Common myeloid progenitor, CD34-positive (primary cell): ENCODE measurements at regions not wholly inside any gene's neighbourhood (a gene's known extent, or its start where the extent isn't known, plus 50 kb on each side); places are given as distances from the start of the nearest gene placed in this dataset.

Experiments
- CTCF ChIA-PET: fragments of 350-600 bp; sonication (Branson Sonifier 250); formaldehyde crosslinking; loops from one replicate; lab custom pipeline; 2021; ENCODE audit warnings: antibody characterized with exemption; lab: Charles Lee
- POLR2A ChIA-PET: fragments of 350-600 bp; sonication (Branson Sonifier 250); formaldehyde crosslinking; loops from one replicate; lab custom pipeline; 2021; ENCODE audit warnings: antibody characterized with exemption; lab: Charles Lee
- DNase-seq, 3 donors: peaks; one replicate each; pipeline versions ENCODE4 v3.0.0 to v3.0.0-alpha.2; 2013
- H3K27ac ChIP-seq, 2 experiments: 1 replicate in 1 of 2; 2 replicates in 1 of 2; pipeline ENCODE4 v1.7.0; 2013; ENCODE audit warnings: inconsistent platforms in 2 of 2, low read length in 2 of 2, mild to moderate bottlenecking in 2 of 2, low read depth in 1 of 2, moderate library complexity in 1 of 2; ENCODE audit not compliant: severe bottlenecking in 2 of 2, insufficient read depth in 1 of 2, poor library complexity in 1 of 2
- H3K27me3 ChIP-seq, 5 experiments: replicated peaks in 2 of 5; 1 replicate in 3 of 5; 2 replicates in 2 of 5; pipeline versions ENCODE4 v1.6.1 to v1.7.0; 2013; ENCODE audit warnings: low read length in 4 of 5, mild to moderate bottlenecking in 2 of 5, moderate library complexity in 2 of 5, inconsistent platforms in 1 of 5; ENCODE audit not compliant: insufficient read depth in 5 of 5, control insufficient read depth in 4 of 5
- H3K36me3 ChIP-seq, 4 experiments: 1 replicate in 2 of 4; 2 replicates in 2 of 4; pipeline versions ENCODE4 v1.6.1 to v1.7.0; 2013; ENCODE audit warnings: low read length in 3 of 4, control low read depth in 1 of 4, mild to moderate bottlenecking in 1 of 4; ENCODE audit not compliant: control insufficient read depth in 4 of 4, insufficient read depth in 4 of 4
- H3K4me1 ChIP-seq, 4 experiments: 1 replicate in 3 of 4; 2 replicates in 1 of 4; pipeline versions ENCODE4 v1.6.1 to v1.7.1; 2013; ENCODE audit warnings: low read length in 3 of 4, mild to moderate bottlenecking in 3 of 4, control low read depth in 1 of 4, inconsistent platforms in 1 of 4, moderate library complexity in 1 of 4; ENCODE audit not compliant: control insufficient read depth in 4 of 4, insufficient read depth in 4 of 4; ENCODE audit errors: control extremely low read depth in 1 of 4
- H3K4me3 ChIP-seq, 7 experiments: 1 replicate in 4 of 7; 2 replicates in 3 of 7; pipeline versions ENCODE4 v1.5.1 to v1.7.0; 2013; ENCODE audit warnings: mild to moderate bottlenecking in 7 of 7, low read length in 6 of 7, moderate library complexity in 6 of 7, inconsistent platforms in 2 of 7, low read depth in 2 of 7, control low read depth in 1 of 7; ENCODE audit not compliant: insufficient read depth in 4 of 7, control insufficient read depth in 1 of 7; ENCODE audit errors: extremely low read depth in 1 of 7
- H3K9me3 ChIP-seq, 5 experiments: 1 replicate in 4 of 5; 2 replicates in 1 of 5; pipeline versions ENCODE4 v1.6.1 to v1.7.1; 2013; ENCODE audit warnings: low read length in 4 of 5, mild to moderate bottlenecking in 2 of 5, inconsistent platforms in 1 of 5, low read depth in 1 of 5, moderate library complexity in 1 of 5; ENCODE audit not compliant: control insufficient read depth in 4 of 5, insufficient read depth in 2 of 5; ENCODE audit errors: control extremely low read depth in 1 of 5
- WGBS: methylation state at CpG from one replicate; pipeline ENCODE4 v1.1.5; 2013; ENCODE audit not compliant: insufficient coverage; 5-methylcytosine and 5-hydroxymethylcytosine counted together

DNA sequence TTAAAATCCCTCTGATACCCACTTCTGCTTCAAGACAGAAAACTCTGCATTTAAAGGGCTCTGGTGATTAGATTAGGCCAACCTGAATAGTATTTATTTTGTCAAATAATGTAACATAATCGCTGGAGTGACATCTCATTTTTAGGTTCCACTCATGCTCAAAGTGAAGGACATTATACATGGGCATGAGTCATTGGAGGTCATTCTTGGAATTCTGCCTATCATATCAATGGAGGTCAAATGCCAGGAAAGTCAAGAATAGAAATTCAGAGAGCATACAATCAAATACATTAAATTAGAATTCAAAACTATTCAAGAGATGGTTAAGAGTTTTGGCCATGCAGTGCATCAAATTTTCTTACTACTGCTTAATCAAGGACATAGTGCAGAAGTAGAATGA, 50.8 kb upstream of the PRSS1 start:
- Histone ChIP-seq H3K9me3 (no peaks in the 10 kb centered on the region), H3K36me3 (peaks cover 0 to 3% (median 0%) of the 10 kb centered on the region in 4 experiments), H3K27me3 (no peaks in the 10 kb centered on the region), H3K27ac (no peak overlapping the region), H3K4me1 (peaks cover 0 to 16% (median 8%) of the 10 kb centered on the region in 4 experiments), H3K4me3 (no peak overlapping the region)
- 100% methylated on average over 1 of the region's 1 CpG for WGBS
- ChIA-PET CTCF (no interaction called here), POLR2A (no interaction called here)
- no peak for DNase-seq

GRCh38 chr7:142697270-142697669, 52.0 kb upstream of the PRSS1 start:
- peaks cover 0 to 16% (median 8%) of the 10 kb centered on the region in 4 experiments for H3K4me1 ChIP-seq
- no peaks in the 10 kb centered on the region for H3K9me3 ChIP-seq
- DNase-seq = no peak
- no peak overlapping the region for H3K27ac ChIP-seq
- WGBS = 75% methylated on average over 4 of the region's 4 CpGs
- CTCF ChIA-PET = no interaction called here
- H3K4me3 ChIP-seq = no peak overlapping the region
- no peaks in the 10 kb centered on the region for H3K27me3 ChIP-seq
- no peaks in the 10 kb centered on the region for H3K36me3 ChIP-seq
- POLR2A ChIA-PET = no interaction called here

- H3K27me3 ChIP-seq = no peaks in the 10 kb centered on the region
- no peak for DNase-seq
- H3K9me3 ChIP-seq = no peaks in the 10 kb centered on the region
- no peaks in the 10 kb centered on the region for H3K36me3 ChIP-seq
- ChIA-PET POLR2A (no interaction called here), CTCF (interaction anchor here (1.0 kb wide), 1 partner anchor 87 kb away, joined by 3 read pairs; no protein-coding TSS in a partner anchor)
- H3K4me3 ChIP-seq = no peak overlapping the region
- H3K4me1 ChIP-seq = peaks cover 0 to 16% (median 8%) of the 10 kb centered on the region in 4 experiments
- no peak overlapping the region for H3K27ac ChIP-seq
These were observed 52.7 kb upstream of the PRSS1 start for GRCh38 chr7:142696456-142697179.

- Histone ChIP-seq H3K27me3 (no peaks in the 10 kb centered on the region), H3K4me3 (no peak overlapping the region), H3K36me3 (no peaks in the 10 kb centered on the region), H3K9me3 (no peaks in the 10 kb centered on the region), H3K27ac (no peak overlapping the region), H3K4me1 (peaks cover 0 to 16% (median 11%) of the 10 kb centered on the region in 4 experiments)
- DNase-seq = no peak
- POLR2A ChIA-PET = no interaction called here
- CTCF ChIA-PET = interaction anchor here (0.9 to 3.5 kb wide), 6 partner anchors 10 to 89 kb away, joined by 3 to 19 read pairs (median 4); no protein-coding TSS in a partner anchor
These were observed 55.4 kb upstream of the PRSS1 start for GRCh38 chr7:142693911-142694310.

- CTCF ChIA-PET = interaction anchor here (2.7 to 5.3 kb wide), 3 partner anchors 12 to 92 kb away, joined by 12 to 29 read pairs (median 23); no protein-coding TSS in a partner anchor
- Histone ChIP-seq H3K36me3 (no peaks in the 10 kb centered on the region), H3K27me3 (no peaks in the 10 kb centered on the region), H3K27ac (no peak overlapping the region), H3K9me3 (no peaks in the 10 kb centered on the region), H3K4me1 (peaks cover 0 to 21% (median 17%) of the 10 kb centered on the region in 4 experiments), H3K4me3 (no peak overlapping the region)
- POLR2A ChIA-PET = no interaction called here
- peak in 2 of 3 donors; percentile 22 to 64 for DNase-seq
- no CpG with 5 or more reads among the region's 2 CpGs for WGBS
These were observed 58.6 kb upstream of the PRSS1 start for GRCh38 chr7:142690554-142691182.

DNA sequence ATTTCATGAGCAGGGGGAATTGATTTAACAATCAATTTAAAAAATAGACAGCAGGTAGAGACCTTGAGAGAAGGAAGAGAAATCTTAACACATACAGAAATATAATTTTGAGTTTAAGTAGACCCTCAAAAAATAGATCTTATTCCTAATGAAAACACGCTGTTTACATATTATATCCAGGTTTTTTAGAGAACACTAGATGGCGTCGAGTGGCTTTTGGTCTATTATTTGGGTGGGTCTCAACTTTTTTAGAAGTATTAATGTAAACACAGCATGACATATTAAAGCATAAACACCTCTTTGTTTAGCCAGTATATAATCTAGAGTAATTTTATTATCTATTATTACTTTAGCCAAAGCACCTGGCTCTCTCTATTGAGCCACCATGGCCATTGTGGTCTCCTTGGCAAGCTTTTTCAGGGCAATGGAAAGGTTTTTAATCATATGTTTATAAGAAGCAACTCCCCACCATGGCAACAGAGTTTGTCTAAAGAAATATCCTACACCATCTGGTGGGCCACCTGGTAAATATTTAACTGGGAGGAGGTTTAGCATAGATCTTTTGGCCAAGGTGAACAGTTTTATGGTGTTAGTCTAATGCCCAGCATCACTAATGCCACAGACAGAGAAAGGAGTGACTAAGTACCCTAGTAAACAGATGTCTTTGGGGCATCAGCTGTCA, 59.7 kb upstream of the PRSS1 start:
- WGBS = no CpG with 5 or more reads among the region's 3 CpGs
- peak in 2 of 3 donors; percentile 58 to 78 for DNase-seq
- CTCF ChIA-PET = interaction anchor here (1.2 to 5.3 kb wide), 10 partner anchors 13 to 154 kb away, joined by 3 to 29 read pairs (median 6); no protein-coding TSS in a partner anchor
- Histone ChIP-seq H3K9me3 (no peaks in the 10 kb centered on the region), H3K36me3 (no peaks in the 10 kb centered on the region), H3K27ac (peak overlapping the region in 1 of 2 experiments; percentile 34), H3K27me3 (no peaks in the 10 kb centered on the region), H3K4me1 (peaks cover 0 to 21% (median 18%) of the 10 kb centered on the region in 4 experiments), H3K4me3 (no peak overlapping the region)
- POLR2A ChIA-PET = no interaction called here
